ENCODE measurements at regions not wholly inside any gene's neighbourhood (a gene's known extent, or its start where the extent isn't known, plus 50 kb on each side); places are given as distances from the start of the nearest gene placed in this dataset.

DNA sequence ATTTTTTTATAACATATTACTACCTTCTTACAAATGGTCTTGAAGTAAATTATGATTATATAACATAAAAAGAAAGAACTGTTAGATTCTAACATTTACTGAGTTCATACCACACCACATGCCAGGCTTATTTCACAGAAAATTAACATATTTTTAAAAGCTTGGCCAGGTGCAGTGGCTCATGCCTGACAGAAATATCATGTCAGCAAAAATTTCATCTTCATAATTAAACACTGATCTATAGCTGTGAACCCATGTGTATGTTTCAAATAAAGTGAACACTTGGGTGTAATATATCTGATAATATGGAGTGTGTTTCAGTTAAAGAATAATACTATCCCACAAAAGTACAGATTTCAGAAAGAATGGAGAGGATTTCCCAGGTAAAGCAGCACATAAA, 296.5 kb downstream of the SI start:
- no peak for DNase-seq (ENCODE audit: low read depth)
- H3K4me3 ChIP-seq (ENCODE audit: control insufficient read depth, low read depth, low read length), result no peak overlapping the region
- TF ChIP-seq, protein P1, sequence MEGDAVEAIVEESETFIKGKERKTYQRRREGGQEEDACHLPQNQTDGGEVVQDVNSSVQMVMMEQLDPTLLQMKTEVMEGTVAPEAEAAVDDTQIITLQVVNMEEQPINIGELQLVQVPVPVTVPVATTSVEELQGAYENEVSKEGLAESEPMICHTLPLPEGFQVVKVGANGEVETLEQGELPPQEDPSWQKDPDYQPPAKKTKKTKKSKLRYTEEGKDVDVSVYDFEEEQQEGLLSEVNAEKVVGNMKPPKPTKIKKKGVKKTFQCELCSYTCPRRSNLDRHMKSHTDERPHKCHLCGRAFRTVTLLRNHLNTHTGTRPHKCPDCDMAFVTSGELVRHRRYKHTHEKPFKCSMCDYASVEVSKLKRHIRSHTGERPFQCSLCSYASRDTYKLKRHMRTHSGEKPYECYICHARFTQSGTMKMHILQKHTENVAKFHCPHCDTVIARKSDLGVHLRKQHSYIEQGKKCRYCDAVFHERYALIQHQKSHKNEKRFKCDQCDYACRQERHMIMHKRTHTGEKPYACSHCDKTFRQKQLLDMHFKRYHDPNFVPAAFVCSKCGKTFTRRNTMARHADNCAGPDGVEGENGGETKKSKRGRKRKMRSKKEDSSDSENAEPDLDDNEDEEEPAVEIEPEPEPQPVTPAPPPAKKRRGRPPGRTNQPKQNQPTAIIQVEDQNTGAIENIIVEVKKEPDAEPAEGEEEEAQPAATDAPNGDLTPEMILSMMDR (conservative IDR thresholded peaks at IDR 0.05; ENCODE audit: control insufficient read depth, insufficient read depth, low read depth, low read length), result no peak

DNA sequence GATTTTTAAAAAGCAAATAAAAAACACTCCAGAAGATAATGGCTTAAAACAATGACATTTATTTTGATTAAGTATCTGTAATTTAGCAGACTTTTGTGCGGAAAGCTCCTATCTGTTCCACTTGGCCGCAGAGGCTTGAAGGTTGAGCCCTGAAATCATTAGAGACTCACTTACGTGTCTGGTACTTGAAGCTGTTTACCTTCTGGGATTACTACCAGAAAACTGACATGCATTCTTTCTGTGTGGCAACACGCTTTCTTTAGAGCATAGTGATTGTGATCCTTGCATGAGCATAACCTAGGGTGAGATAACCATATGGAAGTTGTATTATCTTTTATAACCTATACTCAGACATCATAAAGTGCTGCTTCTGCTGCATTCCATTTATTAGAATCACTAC, 298.5 kb downstream of the SI start:
- TF ChIP-seq, protein P1 (conservative IDR thresholded peaks at IDR 0.05; ENCODE audit: control insufficient read depth, insufficient read depth, low read depth, low read length), result no peak
- no peak overlapping the region for H3K4me3 ChIP-seq (ENCODE audit: control insufficient read depth, low read depth, low read length)
- DNase-seq (ENCODE audit: low read depth), result no peak

DNA sequence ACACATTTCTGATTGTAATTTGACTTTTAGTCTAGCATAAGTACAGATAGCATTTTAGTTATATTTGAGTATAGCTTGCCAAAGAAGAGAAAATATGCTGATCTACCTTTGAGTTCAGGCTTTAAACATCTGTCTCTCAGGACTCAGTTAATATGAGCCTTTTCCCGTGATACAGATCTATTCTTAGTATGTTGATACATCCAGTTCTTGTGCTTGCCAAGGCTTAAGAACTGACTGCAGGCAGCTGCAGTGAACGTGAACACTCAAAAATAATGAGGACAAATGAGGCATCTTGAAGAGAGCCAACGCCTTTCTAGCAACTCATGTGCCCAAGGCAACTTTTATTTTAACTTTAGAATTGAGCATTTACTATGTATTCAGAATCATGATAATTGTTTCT, 325.5 kb downstream of the SI start:
- TF ChIP-seq, protein P1 (conservative IDR thresholded peaks at IDR 0.05; ENCODE audit: control insufficient read depth, insufficient read depth, low read depth, low read length), result no peak
- H3K4me3 ChIP-seq (ENCODE audit: control insufficient read depth, low read depth, low read length), result no peak overlapping the region
- no peak for DNase-seq (ENCODE audit: low read depth)

DNA sequence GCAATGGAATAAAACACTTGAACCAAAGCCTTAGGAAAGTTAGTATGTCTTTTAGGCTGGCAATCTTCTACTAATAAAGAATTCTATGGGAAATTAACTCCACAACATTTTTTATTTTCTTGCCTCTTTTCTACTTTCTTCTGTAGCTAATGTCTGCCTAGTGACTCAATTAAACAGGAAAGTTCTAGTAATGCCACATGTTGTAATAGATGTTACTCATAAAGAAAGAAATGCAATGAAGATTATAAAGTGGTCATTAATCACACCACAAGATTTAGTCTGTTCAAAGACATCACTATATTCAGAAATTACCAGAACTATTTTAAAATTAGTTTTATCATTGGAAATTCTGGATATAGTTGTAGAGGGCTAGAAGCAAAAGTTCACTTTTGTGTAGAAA, 329.7 kb downstream of the SI start:
- TF ChIP-seq, protein P1 (conservative IDR thresholded peaks at IDR 0.05; ENCODE audit: control insufficient read depth, insufficient read depth, low read depth, low read length), result no peak
- peak; percentile 6 for DNase-seq (ENCODE audit: low read depth)
- H3K4me3 ChIP-seq (ENCODE audit: control insufficient read depth, low read depth, low read length), result no peak overlapping the region

DNA sequence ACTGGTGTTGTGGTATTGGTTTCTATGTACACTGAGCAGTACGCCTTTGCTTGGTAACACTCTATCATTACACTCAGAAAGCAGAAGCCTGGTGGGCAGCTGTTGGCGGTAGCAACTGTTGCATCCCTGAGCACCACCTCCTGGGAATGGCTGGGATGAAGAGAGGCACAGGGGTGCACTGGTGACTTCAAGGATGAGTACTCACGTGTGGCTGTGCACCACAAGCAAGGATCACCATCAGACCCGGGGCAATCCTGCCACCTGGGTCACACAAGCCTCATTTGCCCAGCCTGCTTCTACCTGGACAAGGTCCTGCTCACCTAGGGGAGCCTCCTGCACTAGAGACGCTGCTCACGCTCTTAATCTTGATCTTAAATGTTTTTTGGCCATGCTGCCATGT, 336.4 kb downstream of the SI start:
- TF ChIP-seq, protein P1 (conservative IDR thresholded peaks at IDR 0.05; ENCODE audit: control insufficient read depth, insufficient read depth, low read depth, low read length), result no peak
- no peak overlapping the region for H3K4me3 ChIP-seq (ENCODE audit: control insufficient read depth, low read depth, low read length)
- DNase-seq (ENCODE audit: low read depth), result no peak

DNA sequence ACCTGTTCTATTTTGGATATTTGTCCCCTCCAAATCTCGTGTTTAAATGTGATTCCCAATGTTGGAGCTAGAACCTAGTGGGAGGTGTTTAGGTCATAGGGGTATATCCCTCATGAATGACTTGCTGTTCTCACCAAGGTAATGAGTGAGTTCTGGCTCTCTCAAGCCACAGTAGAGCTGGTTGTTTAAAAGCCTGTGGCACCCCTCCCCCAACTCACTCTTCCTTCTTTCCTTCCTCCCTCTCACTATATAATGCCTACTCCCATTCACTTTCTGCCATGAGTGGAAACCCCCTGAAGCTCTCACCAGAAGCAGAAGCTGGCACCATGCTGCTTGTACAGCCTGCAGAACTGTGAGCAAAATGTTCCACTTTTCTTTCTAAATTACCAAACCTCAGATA, 341.1 kb downstream of the SI start:
- H3K4me3 ChIP-seq (ENCODE audit: control insufficient read depth, low read depth, low read length), result no peak overlapping the region
- TF ChIP-seq, protein P1 (conservative IDR thresholded peaks at IDR 0.05; ENCODE audit: control insufficient read depth, insufficient read depth, low read depth, low read length), result no peak
- no peak for DNase-seq (ENCODE audit: low read depth)

DNA sequence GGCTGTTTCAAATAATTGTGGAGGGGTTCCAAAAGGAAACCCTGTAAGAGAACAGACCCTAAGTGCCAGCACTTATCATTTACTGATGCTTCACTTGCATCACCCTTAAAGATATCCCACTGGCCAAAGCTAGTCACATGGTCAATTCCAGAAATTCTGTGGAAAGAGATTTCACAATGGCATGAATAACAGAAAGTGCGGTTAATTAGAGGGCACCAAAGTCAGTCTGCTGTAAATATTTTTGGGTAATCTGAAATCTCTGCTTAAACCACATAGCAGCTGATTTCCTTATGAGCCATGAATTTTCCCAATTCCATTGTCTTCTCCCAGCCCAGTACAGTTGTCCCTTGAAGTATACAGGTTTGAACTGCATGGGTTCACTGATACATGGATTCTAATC, 346.1 kb downstream of the SI start:
- no peak overlapping the region for H3K4me3 ChIP-seq (ENCODE audit: control insufficient read depth, low read depth, low read length)
- TF ChIP-seq, protein P1 (conservative IDR thresholded peaks at IDR 0.05; ENCODE audit: control insufficient read depth, insufficient read depth, low read depth, low read length), result no peak
- no peak for DNase-seq (ENCODE audit: low read depth)
